ENCODE measurements at regions not wholly inside any gene's neighbourhood (a gene's known extent, or its start where the extent isn't known, plus 50 kb on each side); places are given as distances from the start of the nearest gene placed in this dataset.

- TF ChIP-seq CTCF (IDR thresholded peaks at IDR 0.05), result no peak
- TF ChIP-seq POLR2A (IDR thresholded peaks at IDR 0.05), result no peak
Observed at GRCh38 chr13:60679131-60679530, 282.1 kb downstream of the TDRD3 start.
